GM21576 (cell line): ENCODE measurements at regions not wholly inside any gene's neighbourhood (a gene's known extent, or its start where the extent isn't known, plus 50 kb on each side); places are given as distances from the start of the nearest gene placed in this dataset.

ENCODE experiments used
- ATAC-seq: cut with Tn5 transposase; IDR thresholded peaks from one replicate; pipeline ENCODE4 v1.9.1; 2021; ENCODE audit warnings: mild to moderate bottlenecking, moderate library complexity; ENCODE audit not compliant: unreplicated experiment

GRCh38 chr1:216925962-216926625 lies 202.9 kb upstream of the ESRRG start:
- ATAC-seq = no peak

GRCh38 chr1:216924732-216925131 lies 201.5 kb upstream of the ESRRG start:
- no peak for ATAC-seq

- ATAC-seq = no peak
These were observed 200.4 kb upstream of the ESRRG start for GRCh38 chr1:216923601-216924000.

GRCh38 chr1:216922406-216922805 lies 199.2 kb upstream of the ESRRG start:
- ATAC-seq = no peak

- ATAC-seq = no peak
These were observed 198.6 kb upstream of the ESRRG start for GRCh38 chr1:216921866-216922265.

GRCh38 chr1:216919060-216919970 lies 196.1 kb upstream of the ESRRG start:
- no peak for ATAC-seq

GRCh38 chr1:216916890-216917438 lies 193.7 kb upstream of the ESRRG start:
- ATAC-seq = no peak

- ATAC-seq = no peak
These were observed 191.7 kb upstream of the ESRRG start for GRCh38 chr1:216914974-216915373.

GRCh38 chr1:216913976-216914375 lies 190.7 kb upstream of the ESRRG start:
- no peak for ATAC-seq

GRCh38 chr1:216910081-216910840 lies 187.0 kb upstream of the ESRRG start:
- ATAC-seq = no peak

- no peak for ATAC-seq
These were observed 184.9 kb upstream of the ESRRG start for GRCh38 chr1:216908126-216908525.

GRCh38 chr1:216907100-216907499 lies 183.9 kb upstream of the ESRRG start:
- ATAC-seq = no peak

GRCh38 chr1:216905781-216906180 lies 182.6 kb upstream of the ESRRG start:
- ATAC-seq = no peak

GRCh38 chr1:216905137-216905536 lies 181.9 kb upstream of the ESRRG start:
- ATAC-seq = no peak

GRCh38 chr1:216904471-216904870 lies 181.2 kb upstream of the ESRRG start:
- ATAC-seq = no peak

- ATAC-seq = no peak
These were observed 180.1 kb upstream of the ESRRG start for GRCh38 chr1:216903382-216903740.

GRCh38 chr1:216902669-216903381 lies 179.6 kb upstream of the ESRRG start:
- ATAC-seq = no peak

GRCh38 chr1:216900116-216900620 lies 176.9 kb upstream of the ESRRG start:
- no peak for ATAC-seq

GRCh38 chr1:216898801-216899200 lies 175.6 kb upstream of the ESRRG start:
- ATAC-seq = no peak

GRCh38 chr1:216896146-216896545 lies 172.9 kb upstream of the ESRRG start:
- no peak for ATAC-seq
